Testis (tissue), 2 donors: ENCODE measurements at regions not wholly inside any gene's neighbourhood (a gene's known extent, or its start where the extent isn't known, plus 50 kb on each side); places are given as distances from the start of the nearest gene placed in this dataset.

Experiments
- DNase-seq: peaks from one replicate; pipeline ENCODE4 v3.0.0-alpha.2; 2019
- H3K27ac ChIP-seq, 2 donors: fragments of 200-600 bp; sonication (generic); one replicate each; pipeline ENCODE4 v1.5.1; 2019
- H3K27me3 ChIP-seq: fragments of 200-600 bp; sonication (generic); one replicate; pipeline ENCODE4 v1.5.1; 2019
- H3K36me3 ChIP-seq: fragments of 200-600 bp; sonication (generic); one replicate; pipeline ENCODE4 v1.5.1; 2017; ENCODE audit warnings: low read depth; ENCODE audit errors: missing control alignments
- H3K4me1 ChIP-seq: fragments of 200-600 bp; sonication (generic); one replicate; pipeline ENCODE4 v1.5.1; 2019
- H3K4me3 ChIP-seq, 2 donors: fragments of 200-600 bp; sonication (generic); one replicate each; pipeline ENCODE4 v1.5.1; 2017 to 2019
- H3K9me3 ChIP-seq: fragments of 200-600 bp; sonication (generic); one replicate; pipeline ENCODE4 v1.5.1; 2017
- CTCF ChIP-seq, 3 experiments: fragments of 450-650 bp in 2 of 3; fragments of 200-600 bp in 1 of 3; sonication (generic) in 1 of 3; IDR thresholded peaks; one replicate each; pipeline ENCODE4 v1.5.1; 2016 to 2019; ENCODE audit warnings: antibody characterized with exemption in 3 of 3, mild to moderate bottlenecking in 2 of 3, moderate library complexity in 1 of 3
- POLR2A ChIP-seq: fragments of 450-650 bp; IDR thresholded peaks from one replicate; pipeline ENCODE4 v1.6.1; 2017; ENCODE audit warnings: antibody characterized with exemption, mild to moderate bottlenecking, moderate library complexity
- whole genome bisulfite sequencing, 2 donors: methylation state at CpG; one replicate each; pipeline ENCODE4 v1.1.5; 2018; 5-methylcytosine and 5-hydroxymethylcytosine counted together
- intact Hi-C: fragments of 100-400 bp; cut with DNase I; formaldehyde crosslinking; loops from one replicate; pipeline ENCODE4 v1.15.1; 2023; ENCODE audit warnings: low total_unique reads

GRCh38 chr22:49302150-49302460, 525.6 kb downstream of the BRD1 start:
- H3K36me3 ChIP-seq, result no peaks in the 10 kb centered on the region
- WGBS, 2 donors, result 41 to 81% methylated on average over 9 to 11 of the region's 11 CpGs
- no peaks in the 10 kb centered on the region for H3K4me1 ChIP-seq
- TF ChIP-seq CTCF (IDR thresholded peaks at IDR 0.05), result no peak
- TF ChIP-seq POLR2A, result no peak
- intact Hi-C loops, result no loop called here
- H3K4me3 ChIP-seq, result no peak overlapping the region
- no peak overlapping the region for H3K27ac ChIP-seq
- H3K9me3 ChIP-seq, result no peaks in the 10 kb centered on the region
- H3K27me3 ChIP-seq, result no peaks in the 10 kb centered on the region
- peak; percentile 13 for DNase-seq

GRCh38 chr22:49301398-49302149, 526.1 kb downstream of the BRD1 start:
- TF ChIP-seq CTCF (IDR thresholded peaks at IDR 0.05), result no peak
- no peak for TF ChIP-seq POLR2A
- H3K4me3 ChIP-seq, result no peak overlapping the region
- peak; percentile 15 for DNase-seq
- H3K27ac ChIP-seq, result no peak overlapping the region
- H3K9me3 ChIP-seq, result no peaks in the 10 kb centered on the region
- H3K36me3 ChIP-seq, result no peaks in the 10 kb centered on the region
- intact Hi-C loops, result no loop called here
- no peaks in the 10 kb centered on the region for H3K4me1 ChIP-seq
- 83% methylated on average over 37 of the region's 37 CpGs; no CpG with 5 or more reads in 1 of the 2 donors for WGBS, 2 donors
- H3K27me3 ChIP-seq, result no peaks in the 10 kb centered on the region

GRCh38 chr22:49300951-49301397, 526.7 kb downstream of the BRD1 start:
- no peak overlapping the region for H3K27ac ChIP-seq
- TF ChIP-seq CTCF (IDR thresholded peaks at IDR 0.05) (no peak), POLR2A (no peak)
- H3K9me3 ChIP-seq, result no peaks in the 10 kb centered on the region
- no peak for DNase-seq
- no peaks in the 10 kb centered on the region for H3K27me3 ChIP-seq
- no peak overlapping the region for H3K4me3 ChIP-seq
- no peaks in the 10 kb centered on the region for H3K4me1 ChIP-seq
- intact Hi-C loops, result no loop called here
- H3K36me3 ChIP-seq, result no peaks in the 10 kb centered on the region
- WGBS, 2 donors, result 87 to 91% methylated on average over 14 to 15 of the region's 15 CpGs

- no peak overlapping the region for H3K4me3 ChIP-seq
- H3K4me1 ChIP-seq, result no peaks in the 10 kb centered on the region
- TF ChIP-seq CTCF (IDR thresholded peaks at IDR 0.05) (no peak), POLR2A (no peak)
- intact Hi-C loops, result no loop called here
- no peaks in the 10 kb centered on the region for H3K9me3 ChIP-seq
- whole genome bisulfite sequencing, 2 donors, result 84 to 93% methylated on average over 8 to 11 of the region's 11 CpGs
- peak; percentile 6 for DNase-seq
- H3K27me3 ChIP-seq, result no peaks in the 10 kb centered on the region
- no peak overlapping the region for H3K27ac ChIP-seq
- no peaks in the 10 kb centered on the region for H3K36me3 ChIP-seq
These were observed 527.4 kb downstream of the BRD1 start for GRCh38 chr22:49300241-49300640.

- no peak overlapping the region for H3K4me3 ChIP-seq
- peak; percentile 9 for DNase-seq
- TF ChIP-seq CTCF (IDR thresholded peaks at IDR 0.05), result no peak
- no peak for TF ChIP-seq POLR2A
- no peaks in the 10 kb centered on the region for H3K4me1 ChIP-seq
- no peaks in the 10 kb centered on the region for H3K9me3 ChIP-seq
- no peak overlapping the region for H3K27ac ChIP-seq
- no peaks in the 10 kb centered on the region for H3K27me3 ChIP-seq
- WGBS, 2 donors, result 82 to 86% methylated on average over 13 of the region's 13 CpGs
- no peaks in the 10 kb centered on the region for H3K36me3 ChIP-seq
- intact Hi-C loops, result no loop called here
These were observed 527.8 kb downstream of the BRD1 start for GRCh38 chr22:49299821-49300231.
